ENCODE measurements at regions not wholly inside any gene's neighbourhood (a gene's known extent, or its start where the extent isn't known, plus 50 kb on each side); places are given as distances from the start of the nearest gene placed in this dataset.
A peak's percentile ranks its signal among the peaks of the same experiment; 100 is the strongest.
"Not testable (repeated sequence)": the region's sequence is repeated elsewhere in the genome, so short reads cannot be mapped to it uniquely, and the experiment has no call there.

DNA sequence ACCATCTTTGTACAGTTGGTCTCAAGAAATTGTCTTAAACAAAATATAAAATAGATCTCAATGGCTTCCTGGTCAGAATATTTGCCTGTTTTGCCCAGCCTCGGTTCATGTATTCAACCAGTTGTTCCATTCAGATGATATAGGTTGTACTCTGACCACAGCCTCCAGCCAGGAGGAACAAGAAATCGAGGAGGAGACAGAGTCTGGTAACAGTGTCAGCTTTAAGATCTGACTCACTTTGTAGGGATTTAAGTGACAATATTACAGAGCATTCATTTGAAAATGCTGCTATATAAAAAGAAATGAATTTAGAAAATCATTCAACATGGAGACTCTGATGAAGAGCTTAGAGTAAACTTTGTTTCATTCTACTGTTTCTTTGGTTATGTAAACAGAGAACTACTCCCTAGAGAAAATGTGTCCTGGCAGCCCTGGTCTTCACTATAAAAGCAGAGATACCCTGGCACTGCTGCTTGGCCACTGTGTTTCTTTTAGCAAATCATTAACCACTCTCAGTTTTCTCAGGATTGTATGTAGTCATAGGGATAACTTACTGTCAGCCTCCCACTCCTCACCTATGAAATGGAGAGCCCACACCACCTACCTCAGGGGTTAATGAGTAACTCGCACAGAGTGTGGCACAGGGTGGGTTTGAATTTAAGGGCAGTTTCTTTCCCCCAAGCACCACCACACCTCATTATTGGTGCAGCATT lies 53.5 kb downstream of the PAGE2 start:
- DNase-seq, result no peak

GRCh38 chrX:55142919-55143310 lies 54.1 kb downstream of the PAGE2 start:
- no peak for DNase-seq

GRCh38 chrX:55143621-55144020 lies 54.8 kb downstream of the PAGE2 start:
- no peak for DNase-seq

DNA sequence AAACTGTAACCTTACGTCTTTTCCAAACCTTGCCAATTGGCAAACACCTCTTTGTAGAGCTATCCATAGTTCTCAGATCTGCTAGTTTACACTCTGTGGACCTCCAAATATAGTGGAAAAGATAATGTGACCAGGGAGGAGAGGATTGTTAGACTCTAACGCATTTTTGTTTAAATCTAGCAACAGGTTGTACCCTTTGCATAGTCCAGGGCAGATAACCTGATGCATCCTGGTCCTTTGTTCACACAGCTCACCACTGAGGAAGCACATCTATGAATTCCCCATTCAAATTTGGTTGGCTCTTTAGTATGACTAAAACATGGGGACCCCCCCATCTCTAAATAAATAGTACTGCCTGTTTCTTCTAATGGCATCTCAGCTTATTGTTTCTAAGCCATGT lies 55.9 kb downstream of the PAGE2 start:
- no peak for DNase-seq

DNA sequence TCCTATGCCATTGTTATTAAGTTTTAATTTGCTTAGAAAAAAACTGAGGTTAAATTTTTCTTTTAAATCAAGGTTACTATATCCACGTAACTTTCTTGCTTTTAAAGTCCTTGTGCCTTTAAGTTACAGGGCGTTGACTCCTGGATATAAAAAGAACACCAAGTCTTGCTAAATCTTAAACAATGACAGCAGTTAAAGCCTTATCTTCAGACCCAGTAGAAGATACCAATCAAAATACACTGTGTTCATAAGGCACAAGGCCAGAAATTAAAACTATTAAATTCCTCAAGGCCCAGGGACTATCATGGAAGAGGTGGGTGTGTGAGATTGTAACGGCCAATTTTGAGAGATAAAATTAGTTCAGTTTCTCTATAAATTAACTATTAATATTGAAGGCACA lies 60.4 kb downstream of the PAGE2 start:
- DNase-seq, result no peak

- no peak for DNase-seq
Observed at GRCh38 chrX:55151199-55151598, 62.4 kb downstream of the PAGE2 start.

DNA sequence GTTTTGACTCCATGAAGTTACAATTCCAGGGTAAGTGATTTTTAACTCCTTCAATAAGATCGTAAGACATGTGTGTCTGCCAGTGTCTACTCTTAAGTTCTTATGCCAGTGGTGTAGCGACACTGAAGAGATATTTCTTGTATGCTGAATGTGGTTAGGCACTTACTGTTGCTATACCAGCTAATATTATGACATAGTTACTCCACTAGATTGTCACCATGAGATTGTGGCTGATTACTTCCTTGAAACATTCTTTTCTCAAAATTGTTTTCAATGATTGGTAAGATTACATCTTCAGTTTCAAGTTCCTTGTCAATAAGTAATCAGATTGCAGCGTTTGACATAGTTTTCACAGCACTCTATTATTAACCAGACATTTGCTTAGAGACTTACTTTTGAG lies 60.6 kb upstream of the PAGE5 start:
- DNase-seq, result no peak

DNA sequence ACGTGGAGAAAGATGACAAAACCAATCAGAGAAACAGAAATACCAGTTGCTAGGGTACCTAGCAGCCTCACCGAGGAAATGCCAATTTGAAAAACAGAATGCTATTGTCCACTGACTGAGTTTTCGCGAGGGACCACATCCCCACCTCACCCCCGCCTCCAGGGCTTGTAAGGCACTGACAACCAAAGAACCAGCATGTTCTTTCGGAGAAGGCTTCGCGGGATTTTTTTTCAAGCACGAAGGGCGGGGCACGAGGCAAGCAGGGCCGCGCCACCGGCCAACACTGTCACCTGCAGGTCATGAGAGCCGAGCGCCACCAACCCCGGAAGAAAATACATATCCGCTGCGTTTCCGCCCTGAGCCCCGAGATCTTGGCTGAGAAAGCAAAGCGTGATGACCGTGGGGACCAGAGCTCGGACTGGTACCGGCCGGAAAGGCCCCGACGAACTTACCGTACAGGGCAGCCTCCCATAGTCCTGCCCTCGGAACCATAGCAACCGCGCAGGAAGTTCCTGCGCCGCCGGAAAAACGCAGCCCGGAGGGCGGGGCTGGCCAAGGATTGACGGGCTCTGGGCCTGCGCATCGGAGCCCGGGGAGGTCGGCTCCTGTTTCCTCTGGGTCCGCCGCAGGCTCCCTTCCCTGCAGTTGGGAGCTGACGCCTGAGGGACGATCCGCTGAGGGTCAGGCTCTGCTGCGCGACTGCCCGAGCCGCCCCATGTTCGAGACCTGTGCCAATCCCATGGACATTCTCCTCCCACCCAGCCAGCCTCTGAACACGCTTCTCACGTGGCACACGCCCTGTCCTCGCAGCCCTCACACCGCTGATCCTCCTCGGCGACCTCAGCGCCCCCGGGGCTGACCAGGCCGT lies 59.2 kb upstream of the PAGE5 start:
- peak; percentile 72 to 74 for DNase-seq

GRCh38 chrX:55161581-55161980 lies 58.6 kb upstream of the PAGE5 start:
- no peak for DNase-seq

DNA sequence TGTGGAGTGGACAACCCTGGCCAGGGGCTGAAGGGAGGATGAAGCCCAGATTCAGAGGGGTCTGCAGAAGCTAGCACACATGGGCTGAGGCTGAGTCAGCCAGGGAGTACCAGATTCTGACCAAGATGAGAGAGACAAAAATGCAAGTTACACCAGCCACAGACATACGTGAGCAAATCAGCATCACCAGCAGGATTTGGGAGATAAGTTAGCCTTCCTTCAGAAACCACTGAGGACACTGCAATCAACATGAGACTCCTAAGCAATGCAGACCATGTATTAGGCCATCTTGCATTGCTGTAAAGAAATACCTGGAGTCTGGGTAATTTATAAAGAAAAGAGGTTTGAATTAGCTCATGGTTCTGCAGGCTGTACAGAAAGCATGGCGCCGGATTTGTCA lies 57.0 kb upstream of the PAGE5 start:
- DNase-seq, result no peak

- DNase-seq, result not testable (repeated sequence)
Observed at GRCh38 chrX:55165026-55165425, 55.1 kb upstream of the PAGE5 start.

GRCh38 chrX:55167124-55167803 lies 52.9 kb upstream of the PAGE5 start:
- no peak for DNase-seq

- DNase-seq, result no peak
Observed at GRCh38 chrX:55167901-55168300, 52.2 kb upstream of the PAGE5 start.

DNA sequence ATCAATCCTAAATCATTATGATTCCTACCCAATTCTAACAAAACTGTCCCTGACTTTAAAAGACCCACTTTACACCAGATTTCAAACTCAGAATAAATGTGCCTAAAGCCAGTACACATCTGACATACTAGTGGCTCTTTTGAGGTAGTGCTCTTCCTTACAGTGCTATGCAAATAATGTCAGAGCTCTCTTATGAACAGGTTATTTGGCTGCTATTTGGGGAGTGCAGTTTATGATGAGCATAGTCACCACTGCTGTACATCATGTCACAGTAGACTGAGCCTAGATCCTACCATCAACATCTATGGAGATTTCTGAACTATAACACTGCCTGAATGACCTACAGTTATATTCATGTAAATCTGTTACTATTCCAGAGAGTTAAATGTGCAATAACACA lies 50.4 kb upstream of the PAGE5 start:
- DNase-seq, result no peak
